HEK293 (cell line): ENCODE measurements at regions not wholly inside any gene's neighbourhood (a gene's known extent, or its start where the extent isn't known, plus 50 kb on each side); places are given as distances from the start of the nearest gene placed in this dataset.

Experiments used
- CTCF ChIA-PET: fragments of 350-600 bp; formaldehyde crosslinking; extraction: SDS; loops from one replicate; lab custom pipeline; 2021; ENCODE audit warnings: antibody characterized with exemption; lab: Yijun Ruan, JAX
- POLR2A ChIA-PET: fragments of 300-600 bp; formaldehyde crosslinking; extraction: SDS; loops from one replicate; lab custom pipeline; 2020; ENCODE audit warnings: antibody characterized with exemption, inconsistent platforms; lab: Yijun Ruan, JAX
- H3K27ac ChIP-seq: fragments of 200-500 bp; sonication (Bioruptor generic); 2 replicates; pipeline ENCODE4 v1.5.1; 2014; ENCODE audit warnings: low read depth, low read length, control low read depth, inconsistent platforms; ENCODE audit errors: extremely low read depth
- H3K36me3 ChIP-seq, 2 experiments: fragments of 200-500 bp in 1 of 2; sonication (Bioruptor generic) in 1 of 2; 1 replicate in 1 of 2; 2 replicates in 1 of 2; pipeline ENCODE4 v1.5.1; 2014 to 2017; ENCODE audit warnings: inconsistent platforms in 2 of 2, low read length in 2 of 2; ENCODE audit not compliant: control insufficient read depth in 2 of 2, insufficient read depth in 1 of 2
- H3K4me1 ChIP-seq: fragments of 200-500 bp; sonication (Bioruptor generic); 2 replicates; pipeline ENCODE4 v1.5.1; 2014; ENCODE audit warnings: mild to moderate bottlenecking, low read length, inconsistent platforms; ENCODE audit not compliant: control insufficient read depth, insufficient read depth
- H3K4me3 ChIP-seq: 2 replicates; pipeline ENCODE4 v1.5.1; 2011; ENCODE audit warnings: low read depth, mild to moderate bottlenecking, control low read depth, low read length, moderate library complexity
- H3K9me3 ChIP-seq: fragments of 200-500 bp; sonication (Bioruptor generic); 2 replicates; pipeline ENCODE4 v1.5.1; 2014; ENCODE audit warnings: low read depth, low read length, inconsistent platforms; ENCODE audit not compliant: control insufficient read depth, insufficient read depth
- KLF10 ChIP-seq: fragments of 450-650 bp; IDR thresholded peaks from 2 replicates; pipeline ENCODE4 v1.5.1; 2018; ENCODE audit warnings: missing biosample characterization, mild to moderate bottlenecking, missing genetic modification characterization
- RBAK ChIP-seq: fragments of 450-650 bp; formaldehyde crosslinking; IDR thresholded peaks from 2 replicates; pipeline ENCODE4 v1.5.1; 2016; ENCODE audit warnings: missing biosample characterization, missing genetic modification characterization
- YY1 ChIP-seq: fragments of 450-650 bp; formaldehyde crosslinking; IDR thresholded peaks from 2 replicates; pipeline ENCODE4 v1.5.1; 2018; ENCODE audit warnings: missing biosample characterization, missing genetic modification characterization
- ZBTB7A ChIP-seq: fragments of 450-650 bp; formaldehyde crosslinking; IDR thresholded peaks from 2 replicates; pipeline ENCODE4 v1.5.1; 2016; ENCODE audit warnings: low read depth, missing biosample characterization, missing genetic modification characterization
- ZIC2 ChIP-seq: fragments of 450-650 bp; formaldehyde crosslinking; IDR thresholded peaks from 2 replicates; pipeline ENCODE4 v1.5.1; 2016; ENCODE audit warnings: missing biosample characterization, missing genetic modification characterization
- ZNF211 ChIP-seq: fragments of 450-650 bp; formaldehyde crosslinking; IDR thresholded peaks from 2 replicates; pipeline ENCODE4 v1.5.1; 2016; ENCODE audit warnings: low read depth, missing biosample characterization, missing genetic modification characterization
- ZNF239 ChIP-seq: fragments of 450-650 bp; formaldehyde crosslinking; IDR thresholded peaks from 2 replicates; pipeline ENCODE4 v1.5.1; 2016; ENCODE audit warnings: missing biosample characterization, missing genetic modification characterization
- ZNF292 ChIP-seq: fragments of 450-650 bp; formaldehyde crosslinking; IDR thresholded peaks from 2 replicates; pipeline ENCODE4 v1.5.1; 2016; ENCODE audit warnings: low read depth, missing biosample characterization, missing genetic modification characterization, borderline replicate concordance
- ZNF391 ChIP-seq: fragments of 450-650 bp; formaldehyde crosslinking; IDR thresholded peaks from 2 replicates; pipeline ENCODE4 v1.5.1; 2016; ENCODE audit warnings: low read depth, missing biosample characterization, missing genetic modification characterization, borderline replicate concordance
- ZNF560 ChIP-seq: fragments of 450-650 bp; formaldehyde crosslinking; IDR thresholded peaks from 2 replicates; pipeline ENCODE4 v1.5.1; 2017; ENCODE audit warnings: missing biosample characterization, missing genetic modification characterization, borderline replicate concordance
- ZNF596 ChIP-seq: fragments of 450-650 bp; IDR thresholded peaks from 2 replicates; pipeline ENCODE4 v1.5.0; 2018; ENCODE audit warnings: missing biosample characterization, mild to moderate bottlenecking, missing genetic modification characterization, moderate library complexity
- ZNF768 ChIP-seq: fragments of 450-650 bp; formaldehyde crosslinking; IDR thresholded peaks from 2 replicates; pipeline ENCODE4 v1.5.1; 2018; ENCODE audit warnings: missing biosample characterization, mild to moderate bottlenecking, missing genetic modification characterization
- TF ChIP-seq, protein P1 (sequence below): fragments of 450-650 bp; formaldehyde crosslinking; IDR thresholded peaks from 2 replicates; pipeline ENCODE4 v1.5.1; 2016; ENCODE audit warnings: missing biosample characterization, missing genetic modification characterization
- TF ChIP-seq, protein P2 (sequence below): fragments of 450-650 bp; formaldehyde crosslinking; IDR thresholded peaks from 2 replicates; pipeline ENCODE4 v1.5.1; 2016; ENCODE audit warnings: missing biosample characterization, missing genetic modification characterization
- TF ChIP-seq, protein P3 (sequence below): fragments of 450-650 bp; formaldehyde crosslinking; IDR thresholded peaks from 2 replicates; pipeline ENCODE4 v1.5.1; 2016; ENCODE audit warnings: missing biosample characterization, missing genetic modification characterization
- TF ChIP-seq, protein P4 (sequence below): fragments of 450-650 bp; formaldehyde crosslinking; IDR thresholded peaks from 2 replicates; pipeline ENCODE4 v1.5.1; 2016; ENCODE audit warnings: missing biosample characterization, missing genetic modification characterization, borderline replicate concordance

DNA sequence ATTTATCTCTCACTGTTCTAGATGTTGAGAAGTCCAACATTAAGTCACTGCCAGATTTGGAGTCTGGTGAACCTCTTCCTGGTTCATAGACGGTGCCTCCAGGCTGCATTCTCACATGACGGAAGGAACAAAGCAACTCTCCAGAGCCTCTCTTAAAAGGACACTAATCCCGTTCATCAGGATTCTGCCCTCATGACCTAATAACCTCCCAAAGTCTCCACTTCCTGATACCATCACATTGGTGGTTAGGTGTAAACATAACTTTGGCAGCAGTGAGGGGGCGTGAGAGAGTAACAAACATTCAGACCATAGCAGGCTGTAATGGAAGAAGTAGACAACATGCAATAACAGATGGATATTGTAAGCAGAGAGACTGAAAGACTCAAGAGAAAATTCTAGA is 388.6 kb downstream of the PDHA2 start (continued):
- TF ChIP-seq, protein P1, sequence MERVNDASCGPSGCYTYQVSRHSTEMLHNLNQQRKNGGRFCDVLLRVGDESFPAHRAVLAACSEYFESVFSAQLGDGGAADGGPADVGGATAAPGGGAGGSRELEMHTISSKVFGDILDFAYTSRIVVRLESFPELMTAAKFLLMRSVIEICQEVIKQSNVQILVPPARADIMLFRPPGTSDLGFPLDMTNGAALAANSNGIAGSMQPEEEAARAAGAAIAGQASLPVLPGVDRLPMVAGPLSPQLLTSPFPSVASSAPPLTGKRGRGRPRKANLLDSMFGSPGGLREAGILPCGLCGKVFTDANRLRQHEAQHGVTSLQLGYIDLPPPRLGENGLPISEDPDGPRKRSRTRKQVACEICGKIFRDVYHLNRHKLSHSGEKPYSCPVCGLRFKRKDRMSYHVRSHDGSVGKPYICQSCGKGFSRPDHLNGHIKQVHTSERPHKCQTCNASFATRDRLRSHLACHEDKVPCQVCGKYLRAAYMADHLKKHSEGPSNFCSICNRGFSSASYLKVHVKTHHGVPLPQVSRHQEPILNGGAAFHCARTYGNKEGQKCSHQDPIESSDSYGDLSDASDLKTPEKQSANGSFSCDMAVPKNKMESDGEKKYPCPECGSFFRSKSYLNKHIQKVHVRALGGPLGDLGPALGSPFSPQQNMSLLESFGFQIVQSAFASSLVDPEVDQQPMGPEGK (tag by site-specific recombination), result no peak
- TF ChIP-seq KLF10 (no peak), ZNF391 (tag by site-specific recombination) (no peak), RBAK (tag by site-specific recombination) (no peak), ZNF560 (no peak), ZNF292 (tag by site-specific recombination) (no peak), YY1 (tag by site-specific recombination) (no peak), ZBTB7A (tag by site-specific recombination) (no peak)
- TF ChIP-seq, protein P2, sequence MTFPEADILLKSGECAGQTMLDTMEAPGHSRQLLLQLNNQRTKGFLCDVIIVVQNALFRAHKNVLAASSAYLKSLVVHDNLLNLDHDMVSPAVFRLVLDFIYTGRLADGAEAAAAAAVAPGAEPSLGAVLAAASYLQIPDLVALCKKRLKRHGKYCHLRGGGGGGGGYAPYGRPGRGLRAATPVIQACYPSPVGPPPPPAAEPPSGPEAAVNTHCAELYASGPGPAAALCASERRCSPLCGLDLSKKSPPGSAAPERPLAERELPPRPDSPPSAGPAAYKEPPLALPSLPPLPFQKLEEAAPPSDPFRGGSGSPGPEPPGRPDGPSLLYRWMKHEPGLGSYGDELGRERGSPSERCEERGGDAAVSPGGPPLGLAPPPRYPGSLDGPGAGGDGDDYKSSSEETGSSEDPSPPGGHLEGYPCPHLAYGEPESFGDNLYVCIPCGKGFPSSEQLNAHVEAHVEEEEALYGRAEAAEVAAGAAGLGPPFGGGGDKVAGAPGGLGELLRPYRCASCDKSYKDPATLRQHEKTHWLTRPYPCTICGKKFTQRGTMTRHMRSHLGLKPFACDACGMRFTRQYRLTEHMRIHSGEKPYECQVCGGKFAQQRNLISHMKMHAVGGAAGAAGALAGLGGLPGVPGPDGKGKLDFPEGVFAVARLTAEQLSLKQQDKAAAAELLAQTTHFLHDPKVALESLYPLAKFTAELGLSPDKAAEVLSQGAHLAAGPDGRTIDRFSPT, result no peak
- TF ChIP-seq, all 188 proteins: peak for 0

DNA sequence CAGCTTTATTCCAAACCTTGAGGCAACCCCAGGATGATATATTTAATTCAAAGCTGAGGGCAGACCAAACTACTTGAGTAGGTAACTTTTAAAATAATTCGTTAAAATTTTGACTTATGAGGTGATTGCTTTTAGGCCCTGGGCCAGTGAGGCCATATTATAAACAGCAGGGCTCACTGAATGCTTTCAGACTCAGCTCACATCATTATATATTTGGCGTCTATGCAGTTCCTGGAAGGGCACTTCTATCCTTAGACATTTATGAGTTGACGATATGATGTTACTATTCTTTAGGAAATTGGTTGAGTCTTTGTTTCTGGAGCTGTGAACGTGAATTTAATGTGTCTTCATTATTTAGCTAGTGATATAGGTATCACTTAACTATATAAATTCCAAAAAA is 400.1 kb downstream of the PDHA2 start:
- no peaks in the 10 kb centered on the region for H3K36me3 ChIP-seq
- TF ChIP-seq ZNF768 (tag by site-specific recombination) (no peak), ZNF239 (no peak), ZNF211 (tag by site-specific recombination) (no peak), ZIC2 (tag by site-specific recombination) (no peak)
- TF ChIP-seq, protein P3, sequence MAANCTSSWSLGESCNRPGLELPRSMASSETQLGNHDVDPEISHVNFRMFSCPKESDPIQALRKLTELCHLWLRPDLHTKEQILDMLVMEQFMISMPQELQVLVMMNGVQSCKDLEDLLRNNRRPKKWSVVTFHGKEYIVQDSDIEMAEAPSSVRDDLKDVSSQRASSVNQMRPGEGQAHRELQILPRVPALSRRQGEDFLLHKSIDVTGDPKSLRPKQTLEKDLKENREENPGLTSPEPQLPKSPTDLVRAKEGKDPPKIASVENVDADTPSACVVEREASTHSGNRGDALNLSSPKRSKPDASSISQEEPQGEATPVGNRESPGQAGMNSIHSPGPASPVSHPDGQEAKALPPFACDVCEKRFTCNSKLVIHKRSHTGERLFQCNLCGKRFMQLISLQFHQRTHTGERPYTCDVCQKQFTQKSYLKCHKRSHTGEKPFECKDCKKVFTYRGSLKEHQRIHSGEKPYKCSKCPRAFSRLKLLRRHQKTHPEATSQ (tag by site-specific recombination), result no peak
- ChIA-PET POLR2A (no interaction called here), CTCF (no interaction called here)
- H3K9me3 ChIP-seq, result no peaks in the 10 kb centered on the region
- no peaks in the 10 kb centered on the region for H3K4me1 ChIP-seq
- no peak overlapping the region for H3K4me3 ChIP-seq
- no peak overlapping the region for H3K27ac ChIP-seq

DNA sequence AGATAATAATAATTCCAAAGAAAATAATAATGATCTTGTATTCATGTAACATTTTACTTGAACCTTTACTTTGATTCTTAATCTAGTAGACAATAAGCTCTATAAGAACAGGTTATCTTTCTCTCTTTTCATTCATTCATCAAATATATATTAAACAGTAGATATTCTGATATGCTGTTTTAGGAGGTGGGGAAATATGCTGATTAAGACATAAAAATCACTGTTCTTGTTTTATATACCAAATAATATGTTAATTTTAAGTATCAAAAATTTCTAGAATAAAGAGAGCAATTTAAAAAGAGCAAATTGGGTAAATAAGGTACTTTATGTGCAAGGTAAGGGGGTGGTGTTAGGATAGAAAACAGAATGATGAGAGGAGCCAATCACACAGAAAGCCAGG is 401.9 kb downstream of the PDHA2 start:
- CTCF ChIA-PET, result interaction anchor here (1.5 kb wide), 1 partner anchor 11 kb away, joined by 3 read pairs; no protein-coding TSS in a partner anchor
- TF ChIP-seq ZNF596 (tag by site-specific recombination), result no peak
- TF ChIP-seq, protein P4, sequence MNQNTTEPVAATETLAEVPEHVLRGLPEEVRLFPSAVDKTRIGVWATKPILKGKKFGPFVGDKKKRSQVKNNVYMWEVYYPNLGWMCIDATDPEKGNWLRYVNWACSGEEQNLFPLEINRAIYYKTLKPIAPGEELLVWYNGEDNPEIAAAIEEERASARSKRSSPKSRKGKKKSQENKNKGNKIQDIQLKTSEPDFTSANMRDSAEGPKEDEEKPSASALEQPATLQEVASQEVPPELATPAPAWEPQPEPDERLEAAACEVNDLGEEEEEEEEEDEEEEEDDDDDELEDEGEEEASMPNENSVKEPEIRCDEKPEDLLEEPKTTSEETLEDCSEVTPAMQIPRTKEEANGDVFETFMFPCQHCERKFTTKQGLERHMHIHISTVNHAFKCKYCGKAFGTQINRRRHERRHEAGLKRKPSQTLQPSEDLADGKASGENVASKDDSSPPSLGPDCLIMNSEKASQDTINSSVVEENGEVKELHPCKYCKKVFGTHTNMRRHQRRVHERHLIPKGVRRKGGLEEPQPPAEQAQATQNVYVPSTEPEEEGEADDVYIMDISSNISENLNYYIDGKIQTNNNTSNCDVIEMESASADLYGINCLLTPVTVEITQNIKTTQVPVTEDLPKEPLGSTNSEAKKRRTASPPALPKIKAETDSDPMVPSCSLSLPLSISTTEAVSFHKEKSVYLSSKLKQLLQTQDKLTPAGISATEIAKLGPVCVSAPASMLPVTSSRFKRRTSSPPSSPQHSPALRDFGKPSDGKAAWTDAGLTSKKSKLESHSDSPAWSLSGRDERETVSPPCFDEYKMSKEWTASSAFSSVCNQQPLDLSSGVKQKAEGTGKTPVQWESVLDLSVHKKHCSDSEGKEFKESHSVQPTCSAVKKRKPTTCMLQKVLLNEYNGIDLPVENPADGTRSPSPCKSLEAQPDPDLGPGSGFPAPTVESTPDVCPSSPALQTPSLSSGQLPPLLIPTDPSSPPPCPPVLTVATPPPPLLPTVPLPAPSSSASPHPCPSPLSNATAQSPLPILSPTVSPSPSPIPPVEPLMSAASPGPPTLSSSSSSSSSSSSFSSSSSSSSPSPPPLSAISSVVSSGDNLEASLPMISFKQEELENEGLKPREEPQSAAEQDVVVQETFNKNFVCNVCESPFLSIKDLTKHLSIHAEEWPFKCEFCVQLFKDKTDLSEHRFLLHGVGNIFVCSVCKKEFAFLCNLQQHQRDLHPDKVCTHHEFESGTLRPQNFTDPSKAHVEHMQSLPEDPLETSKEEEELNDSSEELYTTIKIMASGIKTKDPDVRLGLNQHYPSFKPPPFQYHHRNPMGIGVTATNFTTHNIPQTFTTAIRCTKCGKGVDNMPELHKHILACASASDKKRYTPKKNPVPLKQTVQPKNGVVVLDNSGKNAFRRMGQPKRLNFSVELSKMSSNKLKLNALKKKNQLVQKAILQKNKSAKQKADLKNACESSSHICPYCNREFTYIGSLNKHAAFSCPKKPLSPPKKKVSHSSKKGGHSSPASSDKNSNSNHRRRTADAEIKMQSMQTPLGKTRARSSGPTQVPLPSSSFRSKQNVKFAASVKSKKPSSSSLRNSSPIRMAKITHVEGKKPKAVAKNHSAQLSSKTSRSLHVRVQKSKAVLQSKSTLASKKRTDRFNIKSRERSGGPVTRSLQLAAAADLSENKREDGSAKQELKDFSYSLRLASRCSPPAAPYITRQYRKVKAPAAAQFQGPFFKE, result no peak
- no peak for TF ChIP-seq ZNF211 (tag by site-specific recombination)
- TF ChIP-seq ZNF560, result no peak

More for the DNA sequence above, 401.9 kb downstream of the PDHA2 start:
- POLR2A ChIA-PET, result no interaction called here
- Histone ChIP-seq H3K4me3 (no peak overlapping the region), H3K4me1 (no peaks in the 10 kb centered on the region), H3K27ac (no peak overlapping the region), H3K36me3 (no peaks in the 10 kb centered on the region), H3K9me3 (no peaks in the 10 kb centered on the region)
